HG02840 (cell line): ENCODE measurements at regions not wholly inside any gene's neighbourhood (a gene's known extent, or its start where the extent isn't known, plus 50 kb on each side); places are given as distances from the start of the nearest gene placed in this dataset.

Source experiments
- ATAC-seq: cut with Tn5 transposase; IDR thresholded peaks from one replicate; pipeline ENCODE4 v1.9.1; 2021; ENCODE audit warnings: mild to moderate bottlenecking, moderate library complexity, moderate number of reproducible peaks; ENCODE audit not compliant: unreplicated experiment, low FRiP score

DNA sequence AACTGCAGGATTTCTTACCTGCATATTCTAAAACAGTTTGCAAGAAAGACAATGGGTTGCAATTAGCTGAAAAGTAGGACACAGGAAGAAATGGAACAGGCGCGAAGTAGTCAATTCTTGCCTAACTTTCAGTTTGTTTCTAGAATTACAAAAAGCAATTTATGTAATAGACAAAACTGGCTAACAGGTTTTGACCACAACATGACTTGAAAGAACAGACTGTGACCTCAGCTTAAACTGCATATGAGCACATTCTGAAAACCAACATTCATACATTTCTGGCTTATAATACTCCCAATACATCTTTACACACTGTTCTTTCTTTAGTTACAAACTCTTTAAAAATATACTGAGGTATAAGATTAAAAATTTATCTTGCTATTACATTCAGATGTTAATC, 405.9 kb upstream of the B3GALT2 start:
- ATAC-seq = no peak

DNA sequence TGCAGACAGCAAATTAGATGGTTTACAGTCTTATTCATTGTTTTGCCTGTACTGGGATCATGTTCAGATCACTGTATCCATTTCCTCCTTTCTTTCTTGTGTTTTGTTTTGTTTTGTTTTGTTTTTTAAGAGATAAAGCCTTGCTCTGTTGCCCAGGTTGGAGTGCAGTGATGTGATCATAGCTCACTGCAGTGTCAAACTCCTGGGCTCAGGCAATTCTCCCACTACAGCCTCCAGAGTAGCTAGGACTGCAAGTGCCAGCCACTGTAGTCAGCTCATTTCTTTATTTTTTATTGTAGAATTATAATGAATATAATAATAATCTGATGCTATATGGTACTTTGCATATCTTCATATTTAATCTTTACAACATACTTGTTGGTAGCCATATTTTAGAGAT, 403.7 kb upstream of the B3GALT2 start:
- no peak for ATAC-seq

DNA sequence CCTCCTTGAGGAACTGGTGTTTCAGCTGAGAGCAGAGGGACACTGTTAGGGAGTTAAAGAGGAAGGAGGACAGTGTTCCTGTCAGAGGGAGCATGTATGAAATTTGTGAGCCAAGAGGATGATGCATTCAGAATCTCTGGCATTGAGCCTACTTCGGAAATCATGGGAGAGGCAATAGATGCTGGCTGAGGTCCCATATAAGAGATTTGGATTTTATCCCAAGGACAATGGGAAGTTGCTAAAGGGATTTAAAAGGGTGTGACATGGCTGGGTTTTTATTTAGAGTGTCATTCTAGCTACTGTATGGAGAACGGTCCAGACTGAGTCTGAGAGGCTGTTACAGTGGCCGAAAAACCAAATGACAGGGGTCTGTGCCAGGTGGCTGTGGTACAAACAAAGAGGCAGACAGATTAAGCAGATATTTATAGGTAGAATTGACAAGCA, 403.2 kb upstream of the B3GALT2 start:
- no peak for ATAC-seq

DNA sequence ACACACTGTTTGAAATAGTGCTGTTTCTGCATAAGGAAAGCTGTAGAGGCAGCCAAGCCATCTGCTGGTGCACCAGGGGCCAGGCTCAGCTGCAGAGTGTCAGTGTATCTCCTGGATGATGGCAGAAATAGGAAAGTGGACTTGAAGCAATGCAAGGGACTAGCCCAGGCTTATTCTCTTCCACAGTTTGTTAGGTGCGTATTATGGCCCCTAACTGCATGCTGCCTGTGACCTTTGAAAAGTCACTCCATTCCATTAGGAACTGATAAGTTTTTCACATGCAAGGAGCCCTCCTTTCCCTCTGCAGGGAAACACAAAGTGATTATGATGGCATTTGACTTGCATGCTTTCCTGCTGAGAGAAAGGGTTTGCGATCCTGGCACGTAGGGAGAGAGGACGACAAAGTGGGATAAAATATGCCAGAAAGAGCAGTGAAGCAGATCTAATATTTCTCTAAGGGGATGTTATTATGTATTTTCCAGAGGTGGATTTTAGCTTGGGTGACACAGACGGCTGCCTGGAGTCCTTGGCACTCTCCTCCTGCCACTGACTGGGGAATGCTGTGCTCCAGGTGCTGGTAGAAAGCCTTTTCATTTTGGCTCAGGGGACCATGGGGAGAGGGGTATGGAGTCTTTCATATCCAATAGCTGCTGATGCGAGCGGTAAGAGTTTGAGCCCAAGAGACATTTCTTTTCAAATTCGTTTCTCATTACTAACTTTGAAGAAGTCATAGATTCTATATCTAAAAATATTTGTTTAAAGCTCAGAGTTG, 402.1 kb upstream of the B3GALT2 start:
- ATAC-seq = no peak

DNA sequence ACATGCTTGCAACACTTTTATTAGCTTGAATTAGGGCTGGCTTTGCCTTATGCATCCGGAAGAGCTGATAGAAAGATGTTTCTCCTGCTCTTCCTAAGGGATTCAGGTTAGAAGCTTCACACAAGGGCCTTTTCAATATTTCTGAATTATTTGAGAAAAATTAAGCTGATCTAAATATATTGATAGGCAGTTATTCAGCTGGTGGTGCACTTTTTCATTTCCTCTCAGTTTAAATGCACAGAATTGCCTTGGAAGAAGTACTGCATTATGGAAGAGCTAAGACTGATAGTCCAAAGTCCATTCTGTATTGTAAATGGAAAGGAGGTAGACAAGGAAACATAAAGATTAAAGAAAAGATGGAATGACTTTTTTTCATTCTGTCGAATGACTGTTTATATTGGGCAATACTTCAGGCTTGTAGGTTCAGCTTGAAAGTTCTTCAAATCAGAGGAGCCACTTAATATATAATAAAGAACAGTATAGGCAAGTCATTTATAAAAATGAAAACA, 398.4 kb upstream of the B3GALT2 start:
- no peak for ATAC-seq

DNA sequence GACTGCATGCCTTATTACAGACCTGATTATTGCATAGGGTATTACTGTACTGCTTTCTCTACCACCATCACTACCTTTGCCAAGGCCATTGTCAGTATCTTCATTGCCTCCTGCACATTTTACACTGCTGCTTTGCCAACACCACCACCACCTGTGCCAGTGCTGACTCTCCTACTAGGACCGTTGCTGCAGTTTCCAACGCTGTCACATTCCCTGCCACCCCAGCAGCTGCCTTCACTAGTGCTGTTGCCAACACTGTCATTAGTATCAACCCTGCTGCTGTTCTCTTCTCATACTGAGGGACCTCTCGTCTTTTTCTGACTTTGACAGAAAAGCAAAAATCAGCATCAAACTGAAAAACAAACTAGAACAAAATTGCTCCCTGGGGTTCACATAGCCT, 394.9 kb upstream of the B3GALT2 start:
- no peak for ATAC-seq

DNA sequence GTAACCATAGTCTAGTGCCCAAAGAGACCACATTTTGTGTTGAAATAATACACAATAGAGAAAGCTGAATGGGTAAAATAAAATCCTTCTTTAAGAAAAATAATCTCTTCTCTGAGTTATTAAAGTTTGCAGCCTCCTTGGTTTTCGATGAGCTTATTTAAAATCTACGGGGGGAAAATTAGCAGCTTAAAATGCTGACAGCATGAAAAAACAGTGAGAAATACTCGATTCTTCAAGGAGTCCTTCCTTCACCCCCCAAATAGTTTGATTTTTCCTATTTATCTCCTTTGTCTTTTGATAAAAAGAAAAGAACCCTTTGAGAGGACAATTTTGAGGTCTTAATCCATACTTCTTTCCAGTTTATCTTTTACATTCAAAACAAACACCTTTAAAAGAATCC, 394.0 kb upstream of the B3GALT2 start:
- ATAC-seq = no peak

DNA sequence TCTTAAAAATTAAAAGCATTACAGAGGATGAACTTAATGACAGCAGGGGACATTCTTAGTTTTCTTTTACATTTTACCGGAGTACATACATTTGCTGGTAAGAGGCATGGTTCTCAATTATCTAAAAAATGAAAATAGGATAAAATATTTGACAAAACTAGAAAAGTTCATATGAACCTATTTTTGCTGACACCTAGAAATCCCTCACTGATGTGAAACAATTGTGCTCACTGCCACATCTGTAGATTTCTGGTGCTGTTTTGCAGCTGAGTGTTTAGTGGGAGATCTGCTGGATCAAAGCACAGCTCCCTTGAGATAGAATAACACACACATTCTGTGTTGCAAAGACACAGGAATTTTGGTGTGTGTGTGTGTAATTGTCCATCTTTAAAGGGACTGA, 392.9 kb upstream of the B3GALT2 start:
- no peak for ATAC-seq

DNA sequence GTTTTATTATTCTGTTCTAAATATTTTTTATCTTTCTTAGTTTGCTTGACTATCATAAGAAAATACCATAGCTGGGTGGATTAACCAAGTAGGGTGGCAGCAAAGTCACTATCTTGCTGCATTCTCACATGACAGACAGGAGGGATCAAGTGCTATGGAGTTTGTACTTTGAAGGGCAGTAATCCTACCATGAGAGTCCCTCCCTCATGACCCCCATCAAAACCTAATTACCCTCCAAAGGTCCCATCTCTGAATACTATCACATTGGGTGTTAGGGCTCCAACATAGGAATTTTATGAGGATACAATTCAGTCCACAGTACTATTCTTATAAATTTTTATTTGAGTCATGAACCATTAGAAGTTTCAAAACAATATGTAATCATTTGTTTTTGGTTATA, 388.5 kb upstream of the B3GALT2 start:
- no peak for ATAC-seq

DNA sequence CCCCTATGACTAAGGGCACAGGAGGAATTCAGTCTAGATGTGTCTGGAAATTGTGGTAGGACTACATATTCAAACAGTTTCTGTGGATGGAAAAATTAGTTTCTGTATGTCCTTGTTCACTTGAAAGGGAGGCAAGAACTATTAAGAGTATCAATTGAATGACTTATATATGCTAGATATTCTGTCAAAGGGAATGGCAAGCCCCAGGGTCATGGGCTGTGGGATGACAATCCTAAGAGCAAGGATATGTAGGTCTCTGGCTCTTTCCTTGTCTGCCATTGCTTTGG, 383.5 kb upstream of the B3GALT2 start:
- no peak for ATAC-seq

DNA sequence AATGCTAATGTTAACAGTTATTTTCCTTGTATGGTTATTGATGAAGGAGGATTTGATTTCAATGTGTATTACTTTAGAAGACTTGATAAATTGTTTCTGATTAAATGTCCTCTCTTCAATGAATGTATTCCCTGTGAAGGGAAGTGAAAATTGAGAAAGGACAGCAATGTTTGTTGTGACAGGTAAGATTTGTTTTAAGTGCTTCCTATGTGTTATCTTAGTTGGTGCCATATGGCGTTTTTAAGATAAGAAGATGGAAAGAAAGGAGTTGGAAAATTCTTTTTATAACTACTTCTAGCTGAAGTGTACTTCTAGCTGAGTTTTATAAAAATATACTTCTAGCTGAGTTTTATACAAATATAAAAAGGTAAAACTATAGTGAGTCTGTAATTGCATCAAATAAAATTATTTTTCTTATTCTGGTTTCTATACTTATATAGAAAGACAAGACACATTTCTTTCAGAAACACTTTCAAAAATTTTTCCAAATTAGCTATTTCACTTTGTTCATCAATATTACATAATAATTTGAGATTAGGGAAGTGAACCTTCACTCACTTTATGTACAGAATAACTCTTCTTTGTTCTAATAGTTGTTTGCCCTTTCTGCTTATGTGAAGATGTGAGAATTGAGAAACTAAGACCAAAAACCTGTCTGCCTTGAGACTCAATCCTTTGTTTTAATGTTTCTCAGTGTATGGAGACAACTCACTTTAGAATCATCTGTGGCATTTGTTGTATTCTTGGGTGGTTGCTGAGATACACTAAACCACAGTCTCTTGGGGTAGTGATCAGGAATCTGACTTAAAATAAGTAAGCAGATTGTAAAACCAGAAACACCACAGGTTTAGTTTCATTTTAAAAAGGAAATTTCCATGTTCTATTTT, 382.9 kb upstream of the B3GALT2 start:
- no peak for ATAC-seq

DNA sequence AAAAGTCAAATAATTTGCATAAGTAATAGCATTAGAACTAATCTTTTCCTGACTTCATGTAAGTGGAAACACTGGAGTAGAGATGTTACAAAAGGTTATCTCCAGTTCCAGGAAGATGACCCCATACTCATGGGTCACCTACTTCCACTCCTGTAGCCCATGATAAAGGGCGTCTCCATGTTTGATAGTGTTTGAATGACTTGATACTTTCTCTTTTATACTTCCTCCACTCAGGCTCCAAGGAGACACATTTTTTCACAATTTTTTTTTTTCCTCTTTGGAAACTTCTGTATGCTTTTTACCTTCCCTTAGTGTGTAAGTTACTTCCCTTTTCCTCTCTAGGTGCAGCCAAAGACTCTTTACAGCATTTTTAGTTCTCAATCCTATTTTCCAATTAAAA, 382.1 kb upstream of the B3GALT2 start:
- no peak for ATAC-seq

DNA sequence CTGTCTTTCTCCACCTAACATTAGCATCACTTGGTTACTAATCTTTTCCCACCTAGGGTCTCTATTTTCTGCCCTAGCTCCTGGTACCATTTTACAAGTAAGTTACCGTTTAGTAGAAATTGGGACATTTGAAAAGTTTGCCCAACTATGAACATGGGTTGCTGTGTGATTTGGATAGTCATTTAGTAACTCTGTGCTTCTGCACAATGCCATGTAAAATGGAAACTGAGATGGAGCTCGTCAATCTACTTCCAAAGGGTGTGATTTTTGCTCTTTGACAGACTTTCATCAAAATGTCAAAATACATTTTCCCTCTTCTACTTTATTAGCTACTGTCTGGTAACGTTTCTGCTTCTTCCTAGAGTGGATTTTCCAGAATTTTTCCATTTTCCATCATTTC, 381.5 kb upstream of the B3GALT2 start:
- ATAC-seq = no peak

DNA sequence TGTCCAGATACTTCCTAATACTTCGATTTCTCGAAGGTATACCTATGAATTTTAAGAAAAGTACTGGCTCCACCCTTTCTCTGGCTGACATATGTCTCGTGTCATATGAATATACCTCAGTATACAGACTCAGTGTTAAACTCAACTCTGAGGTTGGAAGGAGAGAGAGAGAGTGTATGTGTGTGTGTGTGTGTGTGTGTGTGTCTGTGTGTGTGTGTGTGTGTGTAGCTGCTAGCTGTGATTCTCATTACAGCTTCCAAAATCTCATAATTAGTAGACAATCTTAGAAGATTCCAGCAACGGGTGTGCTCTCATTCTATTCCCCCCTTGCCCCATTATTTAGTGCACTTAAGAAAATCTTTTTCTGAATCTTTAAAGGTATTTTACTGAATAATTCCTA, 380.3 kb upstream of the B3GALT2 start:
- ATAC-seq = no peak

DNA sequence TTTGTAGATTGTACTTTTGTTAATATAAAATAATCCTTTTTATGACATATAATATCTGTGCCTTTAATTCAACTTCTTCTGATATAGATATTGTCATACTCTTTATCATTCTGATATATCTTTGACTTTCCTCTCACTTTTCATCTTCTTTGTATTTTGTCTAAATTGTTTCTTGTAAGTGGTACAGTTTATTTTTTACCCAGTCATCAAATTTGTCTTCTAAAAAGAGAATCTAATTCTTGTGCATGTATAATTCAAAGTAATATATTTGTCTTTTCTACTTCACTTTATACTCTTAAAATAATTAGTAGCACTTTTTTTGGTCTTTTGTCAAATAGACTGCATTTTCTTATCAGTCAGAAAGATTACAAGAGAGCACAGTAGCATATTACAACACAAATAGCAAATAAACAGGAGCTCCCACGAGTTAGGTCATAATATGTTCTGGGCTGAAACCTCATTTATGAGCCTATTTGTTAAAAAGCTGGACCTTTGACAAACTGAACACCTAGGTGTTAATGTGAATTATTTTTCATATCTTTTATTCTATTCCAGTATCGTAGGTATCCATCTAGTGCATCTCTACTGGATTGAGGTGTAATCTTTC, 379.7 kb upstream of the B3GALT2 start:
- no peak for ATAC-seq

DNA sequence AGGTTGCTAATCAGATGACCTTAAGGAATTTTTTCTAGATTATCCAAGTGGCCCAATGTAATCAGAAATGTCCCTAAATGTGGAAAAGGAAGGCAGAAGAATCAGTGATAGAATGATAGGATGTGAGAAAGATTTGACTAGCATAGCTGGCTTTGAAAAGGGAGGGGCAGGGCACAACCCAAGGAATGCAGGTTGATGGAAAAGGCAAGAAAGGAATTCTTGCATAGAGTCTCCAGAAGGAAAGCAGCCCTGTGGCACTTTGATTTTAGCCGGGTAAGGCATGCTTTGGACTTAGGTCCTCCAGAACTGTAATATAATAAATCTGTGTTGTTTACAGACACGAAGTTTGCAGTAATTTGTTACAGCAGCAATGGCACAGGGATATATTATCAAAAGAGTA, 375.7 kb upstream of the B3GALT2 start:
- ATAC-seq = no peak

DNA sequence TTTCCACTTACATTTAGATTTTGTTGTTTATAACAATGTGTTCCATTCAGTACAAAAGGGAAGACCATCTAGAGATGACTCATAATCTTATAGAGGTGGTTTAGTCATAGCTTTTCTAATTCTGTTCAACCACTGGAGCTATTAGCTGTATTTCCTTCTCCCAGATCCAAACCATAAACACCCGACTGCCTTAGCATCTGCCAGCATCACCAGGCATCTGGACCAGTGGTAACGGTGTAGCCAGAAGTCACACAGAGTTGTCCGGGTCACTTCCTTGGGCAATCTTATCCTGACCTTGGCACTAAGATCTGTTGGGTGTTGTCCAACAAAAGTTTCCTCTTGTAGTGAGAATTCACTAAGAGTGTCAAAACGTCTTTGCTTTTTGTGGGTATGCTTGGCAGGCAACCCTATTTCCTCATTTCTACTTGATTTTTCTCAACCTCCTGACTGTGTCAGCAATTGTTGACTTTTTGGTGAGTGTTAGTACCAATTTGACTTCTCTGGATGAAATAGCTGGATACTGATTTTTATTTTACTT, 372.1 kb upstream of the B3GALT2 start:
- no peak for ATAC-seq

DNA sequence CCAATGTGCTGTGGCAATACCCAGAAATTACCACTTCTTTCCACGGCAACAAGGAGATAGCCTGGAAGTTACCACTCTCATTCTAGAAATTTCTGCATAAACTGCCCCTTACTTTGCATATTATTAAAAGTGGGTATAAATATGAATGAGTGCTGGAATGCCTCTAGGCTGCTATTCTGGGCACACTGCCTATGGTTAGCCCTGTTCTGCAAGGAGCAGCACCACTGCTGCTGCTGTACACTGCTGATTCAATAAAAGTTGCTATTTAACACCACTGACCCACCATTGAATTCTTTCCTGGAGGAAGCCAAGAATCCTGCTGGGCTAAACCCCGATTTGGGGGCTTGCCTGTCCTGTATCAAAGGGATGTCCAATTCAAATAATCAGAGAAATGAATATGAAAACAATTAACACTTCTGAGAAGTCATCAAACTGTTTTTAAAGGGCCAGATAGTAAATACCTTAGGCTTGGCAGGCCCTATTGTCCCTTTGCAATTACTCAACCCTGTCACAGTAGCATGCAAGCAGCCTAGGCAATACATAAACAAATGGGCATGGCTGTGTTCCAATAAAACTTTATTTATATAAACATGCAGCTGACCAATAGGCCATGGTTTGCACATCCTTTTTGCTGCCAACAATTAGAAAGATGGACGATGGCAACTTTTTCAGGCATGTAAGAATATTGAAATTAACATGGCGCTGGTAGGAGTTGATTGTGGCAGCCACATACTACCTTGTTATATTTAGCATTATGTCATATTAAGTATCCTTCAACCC, 369.4 kb upstream of the B3GALT2 start:
- no peak for ATAC-seq

DNA sequence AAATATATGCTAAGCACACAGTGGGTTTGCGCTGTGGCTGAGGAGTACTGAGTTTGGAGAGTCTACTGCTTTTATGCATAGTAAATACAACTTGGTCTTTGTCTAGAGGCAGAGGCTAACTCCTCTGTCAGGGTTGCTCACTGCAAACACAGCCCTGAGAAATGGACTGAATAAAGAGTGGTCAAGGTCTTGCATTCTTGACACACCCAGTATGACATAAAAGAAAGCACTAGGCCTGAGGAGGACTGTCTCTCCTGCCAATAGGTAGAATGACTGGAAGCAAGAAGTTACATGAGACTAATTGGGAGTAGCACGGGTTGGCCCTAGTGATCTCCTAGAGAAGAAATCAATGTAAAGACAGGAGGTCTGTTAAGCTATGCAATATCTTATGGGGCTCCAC, 367.2 kb upstream of the B3GALT2 start:
- ATAC-seq = no peak

DNA sequence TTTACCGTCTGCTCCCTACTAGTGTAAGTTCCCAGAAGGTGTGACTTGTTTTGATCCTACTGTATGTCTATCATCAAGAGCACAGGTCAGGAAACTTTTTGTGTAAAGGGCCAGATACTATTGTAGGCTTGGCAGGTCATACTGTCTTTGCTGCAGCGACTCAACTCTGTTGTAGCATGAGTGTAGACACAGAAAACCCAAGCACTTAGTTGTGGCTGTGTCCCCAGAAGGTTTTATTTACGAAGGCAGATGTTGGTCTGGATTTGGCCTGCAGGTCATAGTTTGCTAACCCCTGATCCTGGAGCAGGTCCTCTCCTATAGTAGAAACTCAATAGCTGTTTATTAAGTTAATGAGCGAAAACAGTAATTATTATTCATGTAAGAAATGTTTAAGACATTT, 365.9 kb upstream of the B3GALT2 start:
- ATAC-seq = no peak
